ENCODE measurements at regions not wholly inside any gene's neighbourhood (a gene's known extent, or its start where the extent isn't known, plus 50 kb on each side); places are given as distances from the start of the nearest gene placed in this dataset.

GRCh38 chr5:171622010-171622409 lies 163.6 kb upstream of the SMIM23 start:
- no peak for TF ChIP-seq CTCF (IDR thresholded peaks at IDR 0.05; ENCODE audit: unreplicated experiment)
- no peak for DNase-seq (ENCODE audit: low spot score, unreplicated experiment)
- Mint-ChIP-seq H3K4me1 (ENCODE audit: low read depth) (peaks cover 18% of the 10 kb centered on the region), H3K27ac (no peak overlapping the region), H3K27me3 (peaks cover 42% of the 10 kb centered on the region), H3K36me3 (ENCODE audit: insufficient read depth) (no peaks in the 10 kb centered on the region), H3K9me3 (ENCODE audit: low read depth) (no peaks in the 10 kb centered on the region), H3K4me3 (ENCODE audit: low read depth) (no peak overlapping the region)

- peaks cover 46% of the 10 kb centered on the region for H3K27me3 Mint-ChIP-seq
- H3K4me3 Mint-ChIP-seq (ENCODE audit: low read depth): no peak overlapping the region
- no peaks in the 10 kb centered on the region for H3K9me3 Mint-ChIP-seq (ENCODE audit: low read depth)
These were observed 162.5 kb upstream of the SMIM23 start for GRCh38 chr5:171623107-171623506.

GRCh38 chr5:171623551-171624097 lies 162.0 kb upstream of the SMIM23 start:
- no peak overlapping the region for H3K4me3 Mint-ChIP-seq (ENCODE audit: low read depth)
- H3K4me1 Mint-ChIP-seq (ENCODE audit: low read depth): peaks cover 14% of the 10 kb centered on the region
- peak overlapping the region; percentile 93 for H3K27ac Mint-ChIP-seq
- no peak for DNase-seq (ENCODE audit: low spot score, unreplicated experiment)
- H3K9me3 Mint-ChIP-seq (ENCODE audit: low read depth): no peaks in the 10 kb centered on the region
- TF ChIP-seq CTCF (IDR thresholded peaks at IDR 0.05; ENCODE audit: unreplicated experiment): no peak
- no peaks in the 10 kb centered on the region for H3K36me3 Mint-ChIP-seq (ENCODE audit: insufficient read depth)
- peaks cover 52% of the 10 kb centered on the region for H3K27me3 Mint-ChIP-seq

More at GRCh38 chr5:171623107-171623506, 162.5 kb upstream of the SMIM23 start:
- Mint-ChIP-seq H3K4me1 (ENCODE audit: low read depth) (peaks cover 14% of the 10 kb centered on the region), H3K36me3 (ENCODE audit: insufficient read depth) (no peaks in the 10 kb centered on the region), H3K27ac (peak overlapping the region; percentile 93)
- no peak for TF ChIP-seq CTCF (IDR thresholded peaks at IDR 0.05; ENCODE audit: unreplicated experiment)
- DNase-seq (ENCODE audit: low spot score, unreplicated experiment): no peak

- H3K27me3 Mint-ChIP-seq: peaks cover 59% of the 10 kb centered on the region
- H3K36me3 Mint-ChIP-seq (ENCODE audit: insufficient read depth): no peaks in the 10 kb centered on the region
- TF ChIP-seq CTCF (IDR thresholded peaks at IDR 0.05; ENCODE audit: unreplicated experiment): no peak
- H3K4me1 Mint-ChIP-seq (ENCODE audit: low read depth): peaks cover 14% of the 10 kb centered on the region
- peak overlapping the region; percentile 85 for H3K27ac Mint-ChIP-seq
- H3K9me3 Mint-ChIP-seq (ENCODE audit: low read depth): no peaks in the 10 kb centered on the region
- no peak for DNase-seq (ENCODE audit: low spot score, unreplicated experiment)
- H3K4me3 Mint-ChIP-seq (ENCODE audit: low read depth): no peak overlapping the region
These were observed 161.2 kb upstream of the SMIM23 start for GRCh38 chr5:171624396-171624795.

GRCh38 chr5:171625646-171626045 lies 160.0 kb upstream of the SMIM23 start:
- no peak for DNase-seq (ENCODE audit: low spot score, unreplicated experiment)
- no peaks in the 10 kb centered on the region for H3K36me3 Mint-ChIP-seq (ENCODE audit: insufficient read depth)
- H3K27ac Mint-ChIP-seq: no peak overlapping the region
- H3K4me1 Mint-ChIP-seq (ENCODE audit: low read depth): peaks cover 19% of the 10 kb centered on the region
- peaks cover 68% of the 10 kb centered on the region for H3K27me3 Mint-ChIP-seq
- no peak overlapping the region for H3K4me3 Mint-ChIP-seq (ENCODE audit: low read depth)
- no peak for TF ChIP-seq CTCF (IDR thresholded peaks at IDR 0.05; ENCODE audit: unreplicated experiment)
- no peaks in the 10 kb centered on the region for H3K9me3 Mint-ChIP-seq (ENCODE audit: low read depth)
